ENCODE measurements at regions not wholly inside any gene's neighbourhood (a gene's known extent, or its start where the extent isn't known, plus 50 kb on each side); places are given as distances from the start of the nearest gene placed in this dataset. TPM values are rescaled to one million over a fixed set of nuclear protein-coding genes. Genes with fewer than 3 reads are reported as not detected.
A peak's percentile ranks its signal among the peaks of the same experiment; 100 is the strongest.

- intact Hi-C loops (cut with DNase I), result no loop called here
- DNase-seq (ENCODE audit: low spot score), result no peak
Measured at GRCh38 chr15:62969442-62970089, 73.0 kb upstream of the TPM1 start.

- no peak for DNase-seq (ENCODE audit: low spot score)
- intact Hi-C loops (cut with DNase I), result no loop called here
Measured at GRCh38 chr15:62972814-62973213, 69.7 kb upstream of the TPM1 start.

GRCh38 chr15:62975515-62975914 is 67.0 kb upstream of the TPM1 start:
- no peak for DNase-seq (ENCODE audit: low spot score)
- intact Hi-C loops (cut with DNase I), result no loop called here

- intact Hi-C loops (cut with DNase I), result no loop called here
- DNase-seq (ENCODE audit: low spot score), result no peak
Measured at GRCh38 chr15:62976301-62976881, 66.2 kb upstream of the TPM1 start.

GRCh38 chr15:62977952-62978811 is 64.4 kb upstream of the TPM1 start:
- intact Hi-C loops (cut with DNase I), result no loop called here

GRCh38 chr15:62979252-62979651 is 63.3 kb upstream of the TPM1 start:
- DNase-seq (ENCODE audit: low spot score), result no peak
- intact Hi-C loops (cut with DNase I), result no loop called here

More at GRCh38 chr15:62977952-62978811, 64.4 kb upstream of the TPM1 start:
- DNase-seq (ENCODE audit: low spot score), result no peak

- DNase-seq (ENCODE audit: low spot score), result no peak
- intact Hi-C loops (cut with DNase I), result no loop called here
Measured at GRCh38 chr15:62981071-62981470, 61.5 kb upstream of the TPM1 start.

- intact Hi-C loops (cut with DNase I), result no loop called here
- no peak for DNase-seq (ENCODE audit: low spot score)
Measured at GRCh38 chr15:62983956-62984355, 58.6 kb upstream of the TPM1 start.

- intact Hi-C loops (cut with DNase I), result no loop called here
- no peak for DNase-seq (ENCODE audit: low spot score)
Measured at GRCh38 chr15:62985768-62986167, 56.8 kb upstream of the TPM1 start.

GRCh38 chr15:62986948-62987347 is 55.6 kb upstream of the TPM1 start:
- intact Hi-C loops (cut with DNase I), result no loop called here

GRCh38 chr15:62988701-62989100 is 53.8 kb upstream of the TPM1 start:
- intact Hi-C loops (cut with DNase I), result no loop called here
- no peak for DNase-seq (ENCODE audit: low spot score)

More at GRCh38 chr15:62986948-62987347, 55.6 kb upstream of the TPM1 start:
- DNase-seq (ENCODE audit: low spot score), result no peak

- intact Hi-C loops (cut with DNase I), result no loop called here
- DNase-seq (ENCODE audit: low spot score), result no peak
Measured at GRCh38 chr15:62989366-62990055, 53.0 kb upstream of the TPM1 start.

GRCh38 chr15:62991698-62992097 is 50.8 kb upstream of the TPM1 start:
- intact Hi-C loops (cut with DNase I), result no loop called here

GRCh38 chr15:62992302-62992701 is 50.2 kb upstream of the TPM1 start:
- intact Hi-C loops (cut with DNase I), result no loop called here
- no peak for DNase-seq (ENCODE audit: low spot score)

More at GRCh38 chr15:62991698-62992097, 50.8 kb upstream of the TPM1 start:
- DNase-seq (ENCODE audit: low spot score), result no peak

Small RNA genes in the stretch of these regions (microRNA-seq; reads per million reads assigned to microRNA genes)
- gene MIR190A (357 reads per million, percentile 75 among the genes with 10 or more reads in this experiment), gene MIR6085 (not detected), gene MIR8067 (not detected)
